ENCODE measurements at regions not wholly inside any gene's neighbourhood (a gene's known extent, or its start where the extent isn't known, plus 50 kb on each side); places are given as distances from the start of the nearest gene placed in this dataset.

GRCh38 chr7:155971180-155971770 lies 159.0 kb upstream of the SHH start:
- no peak for TF ChIP-seq CTCF (IDR thresholded peaks at IDR 0.05; ENCODE audit: insufficient read depth, low read depth, low read length)
- no peak for TF ChIP-seq EZH2 (IDR thresholded peaks at IDR 0.05; ENCODE audit: insufficient read depth, low read length)
